Fibroblast of mammary gland (primary cell): ENCODE measurements at regions not wholly inside any gene's neighbourhood (a gene's known extent, or its start where the extent isn't known, plus 50 kb on each side); places are given as distances from the start of the nearest gene placed in this dataset.

Experiments
- DNase-seq: peaks from one replicate; pipeline ENCODE4 v3.0.0-alpha.2; 2010; ENCODE audit warnings: low read depth
- H3K4me3 ChIP-seq: 2 replicates; pipeline ENCODE4 v1.5.1; 2011; ENCODE audit warnings: low read depth, mild to moderate bottlenecking, low read length, moderate library complexity; ENCODE audit not compliant: control insufficient read depth
- CTCF ChIP-seq: conservative IDR thresholded peaks from 2 replicates; pipeline ENCODE4 v1.5.1; 2011; ENCODE audit warnings: low read depth, low read length, inconsistent platforms; ENCODE audit not compliant: control insufficient read depth, insufficient read depth

GRCh38 chr10:44326474-44327030 lies 58.3 kb downstream of the CXCL12 start:
- no peak for DNase-seq
- TF ChIP-seq CTCF, result no peak
- H3K4me3 ChIP-seq, result no peak overlapping the region

DNA sequence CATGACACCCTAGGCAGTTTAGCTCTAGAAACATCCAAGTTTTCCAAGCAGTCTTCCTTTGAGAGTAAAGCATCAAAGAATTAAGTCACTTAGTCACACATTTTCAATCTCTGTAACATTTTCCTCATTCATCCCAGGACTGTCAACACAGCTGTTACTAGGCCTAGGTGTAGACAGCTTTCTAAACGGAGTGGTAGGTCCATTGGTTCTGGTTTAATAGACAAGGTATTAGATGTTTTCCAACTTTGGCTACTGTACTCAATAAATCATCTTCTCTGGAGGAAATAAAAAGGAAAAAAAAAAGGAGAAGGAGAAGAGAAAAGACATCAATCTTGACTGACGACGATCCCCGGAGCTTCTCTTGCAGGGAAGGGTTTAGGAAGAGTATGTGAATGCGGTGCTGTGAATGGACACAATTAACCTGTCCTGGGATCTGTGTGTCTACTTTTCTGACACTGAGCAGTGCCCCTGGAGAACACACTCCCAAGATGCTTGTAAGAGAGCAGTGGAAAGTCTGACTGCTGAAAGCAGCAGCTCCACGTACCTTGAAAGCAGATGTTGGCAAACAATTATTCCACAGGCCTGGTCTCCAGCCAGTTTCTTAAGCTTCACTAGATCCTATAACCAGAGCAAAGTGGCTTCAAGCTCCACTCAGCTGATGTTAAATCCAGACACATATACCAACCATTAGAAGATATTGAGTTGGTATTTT lies 59.1 kb downstream of the CXCL12 start:
- no peak for TF ChIP-seq CTCF
- no peak for DNase-seq
- H3K4me3 ChIP-seq, result no peak overlapping the region

DNA sequence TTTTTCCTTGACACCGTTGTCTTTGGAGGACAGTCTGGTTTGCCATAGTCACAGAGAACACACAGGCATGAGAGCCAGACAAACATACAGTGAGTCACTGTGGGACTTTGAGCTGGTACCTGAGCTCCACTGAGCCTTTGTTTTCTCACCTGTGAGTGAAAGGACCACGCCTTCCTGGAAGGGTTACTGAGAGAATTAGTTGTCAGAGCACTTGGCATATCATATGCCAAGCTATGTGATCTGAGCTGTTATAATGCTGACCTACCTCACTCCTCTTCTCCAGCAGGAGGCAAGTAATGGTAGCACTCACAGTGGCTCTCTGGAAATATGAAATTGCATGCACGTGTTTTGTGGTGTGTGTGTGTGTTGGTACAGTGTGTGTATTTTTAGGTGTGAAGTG lies 59.7 kb downstream of the CXCL12 start:
- TF ChIP-seq CTCF, result no peak
- no peak for DNase-seq
- H3K4me3 ChIP-seq, result no peak overlapping the region

DNA sequence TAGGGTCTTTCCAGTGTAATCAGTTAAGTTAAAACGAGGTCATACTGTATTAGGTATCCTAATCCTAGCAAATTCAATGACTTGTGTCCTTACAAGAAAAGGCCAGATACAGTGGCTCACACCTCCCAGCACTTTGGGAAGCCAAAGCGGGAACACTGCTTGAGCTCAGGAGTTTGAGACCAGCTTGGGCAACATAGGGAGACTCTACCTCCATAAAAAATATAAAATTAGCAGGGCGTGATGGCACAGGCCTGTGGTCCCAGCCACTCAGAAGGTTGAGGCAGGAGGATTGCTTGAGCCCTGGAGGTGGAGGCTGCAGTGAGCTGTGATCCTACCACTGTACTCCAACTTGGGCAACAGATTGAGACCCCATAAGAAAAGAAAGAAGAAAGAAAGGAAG lies 61.1 kb downstream of the CXCL12 start:
- no peak for TF ChIP-seq CTCF
- H3K4me3 ChIP-seq, result no peak overlapping the region
- DNase-seq, result no peak

- TF ChIP-seq CTCF, result no peak
- no peak overlapping the region for H3K4me3 ChIP-seq
- DNase-seq, result no peak
These were observed 62.8 kb downstream of the CXCL12 start for GRCh38 chr10:44322137-44322536.

DNA sequence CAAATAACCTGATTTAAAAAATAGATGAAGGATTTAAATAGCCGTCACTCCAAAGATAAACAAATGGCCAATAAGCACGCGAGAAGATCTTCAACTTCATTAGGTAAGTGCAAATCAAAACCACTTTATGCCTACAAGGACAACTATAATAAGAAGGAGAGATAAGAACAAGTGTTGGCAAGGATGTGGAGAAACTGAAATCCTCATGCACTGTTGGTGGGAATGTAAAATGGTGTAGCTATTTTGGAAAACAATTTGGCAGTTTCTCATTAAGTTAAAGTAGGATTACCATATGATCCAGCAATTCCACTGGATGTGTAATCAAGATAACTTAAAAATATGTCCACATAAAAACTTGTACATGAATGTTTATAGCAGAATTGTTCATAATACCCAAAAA lies 64.1 kb downstream of the CXCL12 start:
- TF ChIP-seq CTCF, result no peak
- H3K4me3 ChIP-seq, result no peak overlapping the region
- DNase-seq, result no peak
